DMS79 (cell line): ENCODE measurements at regions not wholly inside any gene's neighbourhood (a gene's known extent, or its start where the extent isn't known, plus 50 kb on each side); places are given as distances from the start of the nearest gene placed in this dataset.

ENCODE experiments used
- DNase-seq: peaks from one replicate; lab custom pipeline; 2025; lab: John Stamatoyannopoulos, UW

DNA sequence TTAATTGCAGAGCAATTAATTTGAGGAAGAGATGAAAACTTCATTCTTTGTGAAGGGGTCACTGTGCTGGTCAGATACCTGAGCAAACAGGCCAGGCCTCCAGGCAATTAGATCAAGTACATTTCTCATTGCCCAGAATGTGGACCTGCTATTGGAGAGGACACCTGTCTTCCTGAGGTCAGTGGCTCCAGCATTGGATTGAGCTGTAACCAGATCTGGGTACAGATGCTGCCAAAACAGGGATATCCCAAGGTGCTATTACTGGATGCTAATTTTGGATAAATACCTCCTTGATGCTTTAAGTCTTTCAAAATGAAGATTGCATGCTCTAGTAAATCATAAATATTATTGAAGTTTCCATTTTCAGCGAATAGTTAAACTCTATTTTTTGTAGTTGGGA is 131.5 kb downstream of the FAM161A start:
- no peak for DNase-seq

DNA sequence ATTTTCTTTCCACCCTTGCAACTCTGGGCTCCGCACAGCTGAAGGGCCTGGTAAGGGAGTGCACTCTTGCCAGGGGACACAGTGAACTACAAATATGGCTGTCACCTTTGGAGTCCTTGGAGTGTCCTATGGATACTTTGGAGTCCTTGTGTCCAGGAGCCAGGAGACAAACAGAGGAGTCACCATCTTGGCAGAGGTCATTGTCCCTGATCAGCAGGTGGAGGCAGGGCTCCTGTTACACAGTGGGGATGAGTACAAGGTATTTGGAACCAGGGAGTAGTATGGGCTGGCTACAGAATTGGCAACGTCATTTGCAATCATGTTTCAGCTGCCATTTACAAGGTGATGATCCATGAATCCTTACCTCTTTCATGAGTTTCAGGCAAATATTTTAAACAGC is 132.5 kb downstream of the FAM161A start:
- no peak for DNase-seq

DNA sequence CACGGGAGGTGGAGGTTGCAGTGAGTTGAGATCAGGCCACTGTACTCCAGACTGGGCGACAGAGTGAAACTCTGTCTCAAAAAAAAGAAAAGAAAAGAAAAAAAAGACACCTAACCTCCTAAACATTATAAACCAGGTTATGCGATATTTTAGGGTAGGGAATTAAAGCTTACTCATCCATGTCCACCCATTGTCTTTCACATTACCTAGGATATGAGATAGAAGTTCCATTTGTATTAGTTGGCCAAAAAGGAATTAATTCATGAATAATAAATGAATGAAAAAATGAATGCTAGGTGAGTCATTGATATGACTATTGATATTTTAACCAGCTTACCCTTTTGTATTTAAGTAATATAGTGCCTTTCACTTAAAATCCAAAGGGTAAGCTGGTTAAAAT is 132.9 kb downstream of the FAM161A start:
- DNase-seq: no peak

DNA sequence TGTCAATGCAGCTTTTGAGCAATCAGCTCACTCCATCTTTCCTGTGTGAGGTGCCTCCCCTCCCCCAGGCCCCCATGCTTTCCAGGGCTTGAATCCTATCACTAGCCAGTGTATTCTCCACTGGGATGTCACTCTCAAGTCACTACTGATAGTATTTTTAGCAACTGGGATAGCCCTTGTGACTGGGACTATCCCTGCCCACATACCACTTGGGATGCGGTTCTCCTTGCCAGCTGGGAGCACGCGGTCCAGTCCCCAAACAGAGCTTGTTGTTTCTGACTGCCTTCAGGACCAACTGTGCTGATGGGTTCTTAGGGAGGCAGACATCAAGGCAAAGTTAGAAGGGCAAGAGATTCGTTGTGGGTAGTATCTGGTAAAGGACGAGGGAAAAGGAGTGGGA is 134.9 kb downstream of the FAM161A start:
- DNase-seq: no peak

DNA sequence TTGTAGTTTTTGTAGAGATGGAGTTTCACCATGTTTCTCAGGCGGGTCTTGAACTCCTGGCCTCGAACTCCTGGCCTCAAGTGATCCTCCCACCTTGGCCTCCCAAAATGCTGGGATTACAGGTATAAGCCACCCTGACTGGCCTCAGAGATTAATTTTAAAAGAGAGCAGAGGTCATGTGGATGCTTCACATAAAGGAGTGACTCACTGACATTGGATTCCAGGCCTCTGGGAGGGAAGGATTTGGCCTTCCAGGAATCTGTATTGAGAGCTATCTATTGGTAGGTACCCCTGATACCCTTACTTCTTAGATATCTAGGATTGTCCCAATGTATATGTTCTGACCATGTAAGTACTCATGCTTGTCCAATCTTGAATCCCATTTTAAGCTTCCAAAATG is 138.4 kb downstream of the FAM161A start:
- no peak for DNase-seq

DNA sequence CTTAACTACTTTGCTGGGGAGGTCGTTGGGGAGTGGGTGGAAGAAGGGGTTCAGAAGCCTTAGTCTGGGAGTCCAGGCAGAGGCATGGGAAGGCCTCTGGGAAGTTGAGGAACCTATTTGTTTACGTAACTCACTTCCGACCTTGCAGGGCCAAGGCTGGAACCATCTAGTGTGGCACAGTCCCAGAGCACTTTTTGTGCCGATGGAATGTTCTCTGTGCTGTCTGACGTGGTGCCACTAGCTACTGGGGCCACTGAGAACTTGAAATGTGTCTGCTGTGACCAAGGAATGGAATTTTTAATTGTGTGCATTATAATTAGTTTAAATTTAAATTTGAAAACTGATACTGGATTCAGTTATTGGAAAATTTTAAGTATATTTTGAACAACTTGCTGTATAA is 139.7 kb downstream of the FAM161A start:
- DNase-seq: no peak

DNA sequence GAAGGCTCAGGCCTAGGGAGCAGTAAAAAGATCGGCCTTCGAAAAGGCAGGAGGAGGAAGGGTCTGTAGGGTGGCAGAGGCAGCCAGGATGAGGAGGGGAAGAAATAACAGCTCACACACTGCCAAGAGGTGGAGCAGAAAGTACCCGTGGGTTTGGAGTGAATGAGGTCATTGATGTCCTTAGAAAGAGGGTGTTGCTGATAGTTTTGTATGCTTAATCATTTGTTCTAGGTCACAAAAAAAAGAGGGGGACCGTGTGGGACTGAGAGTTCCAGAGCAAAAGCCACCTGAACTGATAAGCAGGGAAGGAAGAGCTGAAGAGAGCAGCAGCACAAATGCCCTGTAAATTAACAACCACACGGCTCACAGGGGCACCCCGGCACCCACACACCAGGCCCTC is 140.4 kb downstream of the FAM161A start:
- DNase-seq: no peak

DNA sequence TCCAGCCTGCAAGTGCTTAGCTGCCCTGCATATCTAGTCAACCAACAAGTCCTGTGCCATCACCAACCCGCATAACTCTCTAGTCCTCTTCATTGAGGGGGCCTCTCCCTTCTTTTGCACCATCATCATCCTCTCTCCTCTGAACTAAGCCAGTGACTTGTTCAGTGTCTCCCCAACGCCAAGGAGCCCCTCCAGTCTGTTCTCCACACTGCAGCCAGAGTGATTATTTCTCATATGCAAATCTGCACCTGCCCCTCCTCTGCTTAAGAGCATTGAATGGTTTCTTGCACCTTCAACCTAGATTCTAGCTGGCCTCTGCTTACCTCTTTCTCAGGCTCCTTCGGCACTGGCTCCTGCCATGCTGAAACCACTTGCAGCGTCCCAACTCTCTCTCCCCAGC is 141.8 kb downstream of the FAM161A start:
- no peak for DNase-seq

DNA sequence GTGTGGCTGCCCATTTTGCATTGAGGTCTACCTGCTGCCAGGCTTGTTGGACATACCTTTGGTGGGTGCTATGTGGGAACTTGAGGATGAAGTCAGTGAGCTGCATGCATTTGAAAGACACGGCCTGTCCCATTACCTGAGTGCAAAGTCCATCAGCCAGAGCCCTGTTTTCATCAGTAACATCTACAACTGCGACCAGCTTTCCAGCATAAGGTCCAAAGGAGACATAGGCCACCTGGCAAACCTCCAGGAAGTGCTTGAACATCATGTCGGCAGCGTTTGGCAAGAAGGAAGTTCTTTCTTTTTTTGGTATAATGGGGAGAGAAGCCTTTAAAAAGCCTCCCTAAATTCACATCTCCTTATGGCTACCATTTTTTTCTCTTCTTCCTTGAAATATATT is 143.1 kb downstream of the FAM161A start:
- no peak for DNase-seq

DNA sequence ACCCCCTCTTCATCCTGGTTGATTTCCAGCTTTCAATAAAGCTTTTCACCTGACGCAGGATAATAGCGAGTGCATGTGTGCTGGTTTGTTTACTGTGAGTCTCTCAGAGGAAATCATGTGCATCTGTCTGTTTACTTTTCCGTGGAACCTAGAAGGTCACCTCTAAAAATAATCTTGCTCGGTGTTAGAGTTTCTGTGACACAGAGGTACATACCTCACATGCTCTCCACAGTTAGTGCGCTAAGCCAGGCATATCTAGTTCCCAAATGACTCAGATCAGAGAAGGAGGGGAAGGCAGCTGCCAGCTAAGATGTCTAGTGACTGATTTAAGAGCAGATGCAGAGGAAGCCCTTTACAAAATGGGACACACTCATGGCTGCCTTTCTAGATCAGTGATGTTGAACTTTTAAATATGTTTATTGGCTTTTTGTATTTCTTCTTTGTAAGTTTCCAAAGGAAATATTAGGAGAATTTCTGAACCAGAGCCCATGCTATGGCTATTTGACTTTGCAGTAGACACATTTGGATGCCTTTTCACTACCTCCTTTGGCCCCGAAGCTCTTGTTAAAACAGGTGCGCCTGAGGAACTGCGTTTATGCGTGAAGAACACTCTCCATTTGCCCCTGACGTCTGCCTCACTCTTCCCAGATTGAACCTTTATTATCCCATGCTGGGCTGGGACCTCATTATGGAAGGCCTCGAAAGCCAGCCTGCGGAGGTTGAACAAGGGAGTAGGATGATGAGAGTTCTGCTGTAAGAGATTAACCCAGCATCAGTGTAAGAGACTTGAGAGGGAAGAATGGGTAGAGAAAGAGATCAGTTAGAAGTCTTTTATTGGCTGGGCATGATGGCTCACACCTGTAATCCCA is 145.6 kb downstream of the FAM161A start:
- DNase-seq: peak; percentile 81

DNA sequence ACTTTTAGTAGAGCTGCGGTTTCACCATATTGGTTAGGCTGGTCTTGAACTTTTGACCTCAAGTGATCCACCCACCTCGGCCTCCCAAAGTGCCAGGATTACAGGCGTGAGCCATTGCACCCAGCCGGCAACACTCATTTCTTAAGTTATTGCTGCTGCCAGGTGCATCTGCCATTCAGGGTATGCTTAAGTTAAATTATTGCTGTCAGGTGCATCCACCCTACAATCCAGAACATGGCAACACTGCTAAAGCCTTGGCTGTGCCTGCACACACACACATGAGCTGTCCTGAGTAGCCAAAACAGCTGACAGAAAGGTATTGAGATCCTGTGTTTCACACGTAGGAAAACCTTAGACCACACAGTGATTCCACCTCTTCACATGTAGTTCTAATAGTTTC is 148.2 kb downstream of the FAM161A start:
- DNase-seq: no peak

DNA sequence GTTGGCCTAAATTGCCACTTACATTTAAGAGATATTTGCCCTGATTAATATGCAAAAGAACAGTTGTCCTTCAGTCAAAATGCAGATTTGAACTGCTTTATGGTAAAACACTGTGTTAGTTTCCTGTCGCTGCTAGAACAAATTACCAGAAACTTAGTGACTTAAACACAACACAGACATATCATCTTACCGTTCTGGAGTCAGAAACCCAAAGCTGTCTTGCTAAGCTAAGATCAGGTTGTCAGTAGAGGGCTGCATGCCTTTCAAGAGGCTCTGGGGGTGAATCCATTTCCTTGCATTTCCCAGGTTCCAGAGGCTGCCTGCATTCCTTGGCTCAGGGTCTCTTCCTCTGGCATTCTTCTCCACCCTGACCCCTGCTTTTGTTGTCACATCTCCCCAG is 149.5 kb downstream of the FAM161A start:
- DNase-seq: no peak

DNA sequence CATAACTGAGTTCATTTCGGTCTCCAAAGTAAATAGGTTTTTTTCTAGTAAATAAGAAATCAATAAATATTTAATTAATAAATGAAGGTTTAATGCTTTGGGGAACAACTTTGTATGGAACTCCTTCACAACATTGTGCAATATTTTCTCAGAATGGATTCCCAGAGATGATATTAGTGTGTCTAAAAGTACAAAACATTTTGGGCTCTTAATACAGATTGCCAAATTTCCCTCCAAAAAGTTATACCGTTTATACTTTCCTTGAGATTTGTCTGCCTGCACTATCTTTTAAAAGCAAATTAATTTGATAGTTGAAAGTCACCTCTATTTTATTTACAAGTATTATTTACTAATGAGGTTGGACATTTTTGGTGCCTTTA is 151.8 kb downstream of the FAM161A start:
- no peak for DNase-seq

DNA sequence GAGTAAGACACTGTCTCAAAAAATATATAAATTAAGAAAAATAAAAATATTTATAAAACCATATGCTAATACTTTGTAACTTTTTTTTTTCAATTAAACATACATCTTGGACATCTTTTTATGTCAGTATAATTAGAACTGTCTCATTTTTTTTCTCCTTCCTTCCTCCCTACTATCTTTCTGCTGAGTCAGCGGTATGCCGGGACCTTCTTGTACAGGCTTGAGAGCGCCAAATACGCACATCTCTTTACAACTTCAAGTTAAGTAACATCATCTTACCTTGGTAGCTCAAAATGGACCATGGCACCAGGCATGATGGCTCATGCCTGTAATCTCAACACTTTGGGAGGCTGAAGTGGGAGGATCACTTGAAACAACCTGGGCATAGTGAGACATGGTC is 153.4 kb downstream of the FAM161A start:
- no peak for DNase-seq

DNA sequence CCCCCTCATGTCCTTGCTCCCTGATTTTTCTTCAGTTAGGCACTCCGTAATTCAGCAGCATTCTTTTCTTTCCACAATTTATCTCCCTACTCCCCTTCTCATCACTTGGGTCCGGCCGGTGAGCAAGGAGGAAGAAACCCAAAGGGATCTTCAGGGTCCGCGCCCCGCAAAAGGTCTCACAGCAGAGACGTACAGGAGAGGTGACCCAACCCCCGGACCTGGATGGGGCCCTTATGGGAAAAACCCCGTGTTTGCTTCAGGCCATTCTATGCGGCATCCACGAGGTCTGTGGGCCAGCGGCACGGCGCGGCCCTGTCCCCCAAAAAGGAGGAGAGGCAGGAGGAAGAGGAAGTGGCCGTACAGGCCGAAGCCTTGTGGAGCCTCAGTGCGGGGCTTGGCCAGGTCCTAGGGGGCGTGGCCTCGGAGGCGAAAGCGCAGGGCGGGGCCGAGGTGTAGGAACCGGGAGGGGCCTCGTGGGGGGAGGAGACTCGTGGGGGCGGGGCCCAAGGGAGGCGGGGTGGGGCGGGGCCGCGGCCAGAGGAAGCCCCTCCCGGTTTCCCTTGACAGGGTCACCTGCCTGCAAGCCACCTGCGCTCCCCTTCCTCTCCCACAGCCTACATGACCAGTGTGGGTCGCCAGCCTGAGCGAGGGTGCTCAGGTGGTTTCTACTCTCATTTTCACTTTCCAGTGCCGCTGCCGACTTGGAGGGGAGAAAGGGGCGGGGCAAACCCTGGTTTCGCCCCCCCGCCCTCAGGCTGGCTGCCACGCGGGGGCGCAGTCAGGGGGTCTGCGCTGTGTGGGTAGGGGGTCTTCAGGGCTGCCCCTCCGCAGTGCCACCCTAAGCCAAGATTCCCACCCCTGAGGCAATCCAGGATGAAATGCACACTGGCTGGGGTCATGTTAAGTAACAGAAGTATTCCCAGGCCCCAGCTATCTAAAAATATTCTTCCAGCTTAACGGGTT is 156.4 kb upstream of the XPO1 start:
- no peak for DNase-seq

DNA sequence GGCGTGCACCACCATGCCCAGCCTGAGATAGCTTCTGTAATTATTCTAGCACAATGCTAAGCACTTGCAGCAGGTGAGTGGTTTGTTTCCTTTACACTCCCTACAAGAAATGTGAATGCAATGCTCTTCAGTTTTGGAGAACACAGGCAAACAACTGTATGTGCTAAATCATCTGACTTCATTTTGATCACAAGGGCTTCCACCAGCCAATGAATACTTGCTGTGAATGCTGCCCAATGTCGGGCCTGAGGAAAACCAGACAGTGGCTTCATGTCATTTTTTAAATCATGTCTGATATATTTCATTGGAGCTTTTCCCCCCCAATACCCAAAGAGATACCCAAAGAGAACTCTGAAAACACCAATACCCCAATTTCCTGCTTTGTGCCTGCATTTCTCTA is 155.6 kb upstream of the XPO1 start:
- no peak for DNase-seq

DNA sequence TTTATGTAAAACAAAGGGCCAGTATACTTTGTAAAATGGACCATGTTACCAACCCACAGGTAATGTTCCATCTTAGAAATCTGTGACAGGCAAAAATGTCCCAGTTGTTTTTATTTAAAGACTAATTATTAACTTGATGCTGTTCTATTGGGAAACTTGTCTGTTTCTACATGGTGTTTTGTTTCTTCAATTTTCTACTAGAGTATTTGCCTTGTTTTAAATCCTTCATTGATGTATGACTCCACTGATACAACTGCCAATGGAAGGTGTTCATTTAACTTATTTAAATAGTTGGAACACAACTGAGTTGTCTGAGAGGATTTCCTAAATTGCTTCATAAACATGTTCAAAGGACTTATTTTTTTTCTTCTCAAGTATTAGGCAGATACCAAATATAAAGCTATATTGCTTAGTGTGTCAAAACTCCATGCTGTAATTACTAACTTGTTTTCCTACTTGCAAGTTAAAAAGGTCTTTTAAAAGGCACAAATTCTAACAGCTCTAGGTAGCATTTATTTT is 152.0 kb upstream of the XPO1 start:
- DNase-seq: no peak

DNA sequence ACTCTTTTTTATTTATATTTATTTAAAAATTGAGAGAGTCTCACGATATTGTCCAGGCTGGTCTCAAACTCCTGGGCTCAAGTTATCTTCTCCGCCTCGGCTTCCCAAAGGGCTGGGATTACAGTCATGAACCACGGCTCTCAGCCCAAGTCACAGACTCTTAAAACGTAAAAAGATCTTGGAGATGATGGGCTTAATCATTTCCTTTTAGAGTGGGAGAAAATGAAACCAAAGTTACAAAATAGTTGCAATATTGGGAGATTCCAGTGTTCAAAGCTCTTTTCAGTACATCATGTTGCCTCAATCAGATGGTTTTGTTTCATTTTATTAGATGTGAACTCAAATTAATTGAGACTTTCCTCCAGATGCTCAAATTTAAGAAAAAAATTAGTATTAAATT is 151.4 kb upstream of the XPO1 start:
- no peak for DNase-seq

DNA sequence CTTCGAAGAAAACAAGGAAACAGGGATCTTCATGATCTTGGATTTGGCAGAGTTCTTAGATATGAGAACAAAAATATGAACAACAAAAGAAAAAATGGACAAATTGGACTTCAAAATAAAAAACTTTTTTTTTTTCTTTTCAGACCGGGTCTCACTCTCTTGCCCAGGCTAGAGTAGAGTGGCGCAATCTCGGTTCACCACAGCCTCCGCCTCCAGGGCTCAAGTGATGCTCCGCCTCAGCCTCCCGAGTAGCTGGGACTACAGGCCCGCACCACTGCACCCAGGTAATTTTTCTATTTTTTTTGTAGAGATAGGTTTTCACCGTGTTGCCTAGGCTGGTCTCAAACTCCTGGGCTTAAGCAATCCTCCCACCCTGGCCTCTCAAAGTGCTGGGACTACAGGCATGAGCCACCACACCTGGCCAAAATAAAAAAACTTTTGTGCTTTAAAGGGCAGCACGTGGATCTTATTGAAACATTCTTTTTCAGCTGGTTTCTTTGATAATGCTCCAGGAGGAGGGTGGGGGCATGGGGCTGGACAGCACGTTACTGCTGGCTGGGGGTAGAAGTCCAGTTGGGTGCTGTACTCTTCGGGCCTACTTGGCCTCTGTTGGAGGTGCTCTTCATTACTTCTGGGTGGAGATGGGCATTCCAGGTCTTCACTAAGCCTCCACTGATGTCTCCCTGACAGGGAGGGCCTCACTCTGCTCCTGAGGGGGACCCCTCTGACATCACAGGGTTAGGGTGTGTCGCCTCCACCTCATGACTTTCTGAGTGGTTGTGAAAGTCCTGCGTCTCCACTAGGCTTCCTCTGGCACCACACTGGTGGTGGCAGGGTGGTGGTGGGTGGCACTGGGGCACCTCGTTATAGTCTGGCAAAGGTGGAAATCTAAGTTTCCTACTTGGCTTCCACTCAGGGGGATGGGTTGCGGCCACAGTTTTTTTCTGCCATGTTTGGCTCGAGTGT is 150.5 kb upstream of the XPO1 start:
- no peak for DNase-seq

DNA sequence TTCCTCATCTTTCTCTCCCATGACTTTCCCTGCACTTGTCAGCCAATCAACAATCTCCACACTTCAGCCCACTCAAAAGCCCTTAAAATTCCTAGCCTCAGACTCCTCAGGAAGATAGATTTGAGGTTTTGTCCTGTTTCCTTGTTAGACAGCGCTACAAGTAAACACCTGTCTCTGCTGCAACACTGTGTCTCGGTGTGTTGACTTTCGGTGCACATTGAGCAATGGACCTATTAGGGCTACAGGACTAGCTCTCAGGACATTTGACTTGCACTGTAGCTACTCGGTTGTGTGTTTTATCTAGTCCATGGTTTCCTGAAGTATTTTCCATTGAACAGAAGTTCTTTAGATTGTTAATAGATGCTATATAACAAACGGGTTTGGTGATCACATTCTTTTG is 140.9 kb upstream of the XPO1 start:
- DNase-seq: no peak

DNA sequence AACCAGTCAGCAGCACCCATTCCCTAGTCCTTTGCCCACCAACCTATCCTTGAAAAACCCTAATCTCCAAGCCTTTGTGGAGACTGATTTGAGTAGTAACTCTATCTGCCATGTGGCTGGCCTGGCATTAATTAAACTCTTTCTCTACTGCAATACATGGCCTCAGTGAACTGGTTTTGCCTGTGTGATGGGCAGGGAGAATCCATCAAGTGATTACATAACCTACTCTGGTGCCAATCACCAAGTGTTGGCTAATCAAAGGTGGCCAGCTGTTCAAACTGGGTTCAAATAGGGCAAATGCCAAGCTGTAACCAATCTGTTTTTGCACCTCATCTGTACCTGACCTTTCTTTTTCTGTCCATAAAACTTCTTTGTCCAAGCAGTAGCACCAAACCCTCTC is 139.8 kb upstream of the XPO1 start:
- no peak for DNase-seq

DNA sequence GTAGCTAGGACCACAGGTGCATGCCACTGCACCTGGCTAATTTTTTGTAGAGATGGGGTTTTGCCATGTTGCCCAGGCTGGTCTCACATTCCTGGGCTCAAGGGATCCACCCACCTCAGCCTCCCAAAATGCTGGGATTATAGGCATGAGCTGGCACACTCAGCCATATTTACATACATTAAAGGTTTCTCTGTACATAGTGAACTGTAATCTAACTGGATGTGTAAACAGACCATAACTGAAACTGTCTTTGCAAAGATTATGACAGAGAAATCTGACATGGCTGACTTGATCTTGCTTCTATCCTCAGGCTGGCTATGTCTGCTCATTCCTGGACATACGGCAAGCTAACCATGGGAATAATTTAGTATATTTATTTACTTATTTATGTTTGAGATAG is 139.2 kb upstream of the XPO1 start:
- DNase-seq: no peak
